Liver (tissue), 8 donors: ENCODE measurements at regions not wholly inside any gene's neighbourhood (a gene's known extent, or its start where the extent isn't known, plus 50 kb on each side); places are given as distances from the start of the nearest gene placed in this dataset.

Experiments used
- DNase-seq: peaks from one replicate; pipeline ENCODE4 v3.0.0-alpha.2; 2017; ENCODE audit warnings: low spot score
- H3K27ac ChIP-seq, 2 donors: one replicate each; pipeline ENCODE4 v1.7.0; 2013; ENCODE audit warnings: inconsistent platforms in 2 of 2, low read length in 2 of 2, control low read depth in 1 of 2, low read depth in 1 of 2, mild to moderate bottlenecking in 1 of 2
- H3K27me3 ChIP-seq, 4 donors: one replicate each; pipeline versions ENCODE4 v1.6.1 to v1.7.0; 2013; ENCODE audit warnings: low read length in 3 of 4, inconsistent platforms in 1 of 4, mild to moderate bottlenecking in 1 of 4, moderate library complexity in 1 of 4; ENCODE audit not compliant: control insufficient read depth in 4 of 4, insufficient read depth in 4 of 4
- H3K36me3 ChIP-seq, 4 donors: one replicate each; pipeline versions ENCODE4 v1.6.1 to v1.7.0; 2013; ENCODE audit warnings: low read length in 3 of 4, mild to moderate bottlenecking in 3 of 4, low read depth in 1 of 4, moderate library complexity in 1 of 4; ENCODE audit not compliant: control insufficient read depth in 4 of 4, insufficient read depth in 3 of 4
- H3K4me1 ChIP-seq, 4 donors: one replicate each; pipeline versions ENCODE4 v1.6.1 to v1.7.0; 2013; ENCODE audit warnings: low read length in 3 of 4, mild to moderate bottlenecking in 3 of 4, moderate library complexity in 1 of 4; ENCODE audit not compliant: control insufficient read depth in 4 of 4, insufficient read depth in 4 of 4
- H3K4me3 ChIP-seq, 3 donors: one replicate each; pipeline versions ENCODE4 v1.6.1 to v1.7.0; 2013; ENCODE audit warnings: low read length in 3 of 3, control low read depth in 1 of 3, low read depth in 1 of 3, mild to moderate bottlenecking in 1 of 3
- H3K9ac ChIP-seq, 2 donors: one replicate each; pipeline ENCODE4 v1.7.0; 2013; ENCODE audit warnings: low read length in 2 of 2, mild to moderate bottlenecking in 2 of 2, moderate library complexity in 2 of 2, control low read depth in 1 of 2, low read depth in 1 of 2
- H3K9me3 ChIP-seq, 4 donors: one replicate each; pipeline versions ENCODE4 v1.6.1 to v1.7.0; 2013; ENCODE audit warnings: low read length in 3 of 4; ENCODE audit not compliant: control insufficient read depth in 4 of 4
- ATF3 ChIP-seq: IDR thresholded peaks from 2 replicates; pipeline ENCODE4 v1.6.1; 2016; ENCODE audit warnings: antibody characterized with exemption
- EGR1 ChIP-seq, 2 donors: IDR thresholded peaks; 2 replicates each; pipeline ENCODE4 v1.6.1; 2016 to 2018; ENCODE audit warnings: antibody characterized with exemption in 2 of 2, low read depth in 2 of 2
- FOXA1 ChIP-seq: IDR thresholded peaks from 2 replicates; pipeline ENCODE4 v1.6.1; 2016; ENCODE audit warnings: antibody characterized with exemption
- GABPA ChIP-seq, 2 donors: IDR thresholded peaks in 1 of 2; conservative IDR thresholded peaks in 1 of 2; 2 replicates each; pipeline ENCODE4 v1.6.1; 2016; ENCODE audit warnings: antibody characterized with exemption in 2 of 2, mild to moderate bottlenecking in 1 of 2, moderate library complexity in 1 of 2
- JUND ChIP-seq, 2 donors: IDR thresholded peaks; 2 replicates each; pipeline ENCODE4 v1.6.1; 2016; ENCODE audit warnings: antibody characterized with exemption in 2 of 2
- RAD21 ChIP-seq, 2 donors: IDR thresholded peaks; 2 replicates each; pipeline ENCODE4 v1.6.1; 2016; ENCODE audit warnings: antibody characterized with exemption in 2 of 2, mild to moderate bottlenecking in 2 of 2
- RXRA ChIP-seq, 2 donors: IDR thresholded peaks; 2 replicates each; pipeline ENCODE4 v1.6.1; 2017 to 2018; ENCODE audit warnings: antibody characterized with exemption in 2 of 2, mild to moderate bottlenecking in 1 of 2
- YY1 ChIP-seq: IDR thresholded peaks from 2 replicates; pipeline ENCODE4 v1.6.1; 2016; ENCODE audit warnings: antibody characterized with exemption, mild to moderate bottlenecking
- ZBTB33 ChIP-seq: IDR thresholded peaks from 2 replicates; pipeline ENCODE4 v1.6.1; 2016; ENCODE audit warnings: antibody characterized with exemption
- WGBS: extraction: QIAGEN DNeasy Blood & Tissue Kit; methylation state at CpG from one replicate; pipeline ENCODE4 v1.1.7; 2013; 5-methylcytosine and 5-hydroxymethylcytosine counted together
- TF ChIP-seq, protein P1 (sequence below): IDR thresholded peaks from 2 replicates; pipeline ENCODE4 v1.6.1; 2016; ENCODE audit warnings: antibody characterized with exemption
- TF ChIP-seq, protein P2 (sequence below): fragments of 150-350 bp; IDR thresholded peaks from 2 replicates; pipeline ENCODE4 v1.5.1; 2017; ENCODE audit warnings: improper control_type of control experiment, low read depth, low read length; ENCODE audit not compliant: missing input control
- donor health status: healthy.
- donor health status: healthy.
- donor health status: healthy.
- donor health status: healthy.
- donor health status: healthy.

GRCh38 chr3:153097213-153097612, 64.8 kb upstream of the RAP2B start:
- no peaks in the 10 kb centered on the region for H3K36me3 ChIP-seq
- no peak overlapping the region for H3K27ac ChIP-seq
- no peaks in the 10 kb centered on the region for H3K27me3 ChIP-seq
- no peak for TF ChIP-seq ATF3
- TF ChIP-seq RAD21 (IDR thresholded peaks at IDR 0.05) = no peak
- no peak for TF ChIP-seq ZBTB33
- TF ChIP-seq FOXA1 = no peak
- no peak for TF ChIP-seq RXRA (IDR thresholded peaks at IDR 0.05)
- TF ChIP-seq, protein P1, sequence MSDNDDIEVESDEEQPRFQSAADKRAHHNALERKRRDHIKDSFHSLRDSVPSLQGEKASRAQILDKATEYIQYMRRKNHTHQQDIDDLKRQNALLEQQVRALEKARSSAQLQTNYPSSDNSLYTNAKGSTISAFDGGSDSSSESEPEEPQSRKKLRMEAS = no peak
- TF ChIP-seq YY1 = no peak
- TF ChIP-seq GABPA (IDR thresholded peaks at IDR 0.05 in 1 of 2, conservative IDR thresholded peaks at IDR 0.05 in 1 of 2) = no peak
- TF ChIP-seq, protein P2, sequence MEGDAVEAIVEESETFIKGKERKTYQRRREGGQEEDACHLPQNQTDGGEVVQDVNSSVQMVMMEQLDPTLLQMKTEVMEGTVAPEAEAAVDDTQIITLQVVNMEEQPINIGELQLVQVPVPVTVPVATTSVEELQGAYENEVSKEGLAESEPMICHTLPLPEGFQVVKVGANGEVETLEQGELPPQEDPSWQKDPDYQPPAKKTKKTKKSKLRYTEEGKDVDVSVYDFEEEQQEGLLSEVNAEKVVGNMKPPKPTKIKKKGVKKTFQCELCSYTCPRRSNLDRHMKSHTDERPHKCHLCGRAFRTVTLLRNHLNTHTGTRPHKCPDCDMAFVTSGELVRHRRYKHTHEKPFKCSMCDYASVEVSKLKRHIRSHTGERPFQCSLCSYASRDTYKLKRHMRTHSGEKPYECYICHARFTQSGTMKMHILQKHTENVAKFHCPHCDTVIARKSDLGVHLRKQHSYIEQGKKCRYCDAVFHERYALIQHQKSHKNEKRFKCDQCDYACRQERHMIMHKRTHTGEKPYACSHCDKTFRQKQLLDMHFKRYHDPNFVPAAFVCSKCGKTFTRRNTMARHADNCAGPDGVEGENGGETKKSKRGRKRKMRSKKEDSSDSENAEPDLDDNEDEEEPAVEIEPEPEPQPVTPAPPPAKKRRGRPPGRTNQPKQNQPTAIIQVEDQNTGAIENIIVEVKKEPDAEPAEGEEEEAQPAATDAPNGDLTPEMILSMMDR = no peak
- no peak for TF ChIP-seq JUND (IDR thresholded peaks at IDR 0.05)
- no peak for TF ChIP-seq EGR1 (IDR thresholded peaks at IDR 0.05; ENCODE audit: low read depth in 2 of 2)
- no peaks in the 10 kb centered on the region for H3K9me3 ChIP-seq
- H3K4me3 ChIP-seq = no peak overlapping the region
- no peak for DNase-seq
- no peak overlapping the region for H3K9ac ChIP-seq
- H3K4me1 ChIP-seq = no peaks in the 10 kb centered on the region

DNA sequence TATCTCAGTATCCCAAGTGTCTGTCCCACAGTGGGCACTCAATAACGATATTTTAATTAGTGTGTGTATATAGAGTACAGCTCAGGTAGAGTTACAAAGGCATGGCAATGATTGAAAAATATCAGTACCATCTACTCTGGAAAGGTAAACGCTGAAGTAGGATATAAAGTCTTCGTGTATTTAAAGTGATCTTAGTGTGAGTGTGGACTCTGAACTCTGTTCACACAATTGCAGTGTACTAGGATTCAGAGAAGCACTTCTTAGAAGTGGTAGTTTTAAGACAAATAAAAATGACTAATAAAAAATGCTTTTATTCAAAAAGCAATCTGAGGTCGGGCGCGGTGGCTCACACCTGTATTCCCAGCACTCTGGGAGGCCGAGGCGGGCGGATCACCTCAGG, 62.9 kb upstream of the RAP2B start:
- Histone ChIP-seq H3K4me1 (no peaks in the 10 kb centered on the region), H3K9ac (no peak overlapping the region), H3K27me3 (no peaks in the 10 kb centered on the region), H3K27ac (no peak overlapping the region), H3K36me3 (no peaks in the 10 kb centered on the region), H3K4me3 (no peak overlapping the region), H3K9me3 (no peaks in the 10 kb centered on the region)
- 78% methylated on average over 9 of the region's 9 CpGs for WGBS
- no peak for TF ChIP-seq GABPA (IDR thresholded peaks at IDR 0.05 in 1 of 2, conservative IDR thresholded peaks at IDR 0.05 in 1 of 2)
- no peak for TF ChIP-seq YY1
- TF ChIP-seq, protein P2 = no peak
- no peak for TF ChIP-seq RXRA (IDR thresholded peaks at IDR 0.05)
- no peak for DNase-seq
